Nephron progenitor cell (in vitro differentiated cells): ENCODE measurements at regions not wholly inside any gene's neighbourhood (a gene's known extent, or its start where the extent isn't known, plus 50 kb on each side); places are given as distances from the start of the nearest gene placed in this dataset.

Source experiments
- DNase-seq: peaks from one replicate; pipeline ENCODE4 v3.0.0; 2021
- H3K27ac Mint-ChIP-seq: 2 replicates; pipeline ENCODE4 v1.8.0; 2021; ENCODE audit warnings: mild to moderate bottlenecking, moderate library complexity, mixed read lengths
- H3K27me3 Mint-ChIP-seq: 2 replicates; pipeline ENCODE4 v1.8.0; 2021; ENCODE audit warnings: mild to moderate bottlenecking, low read depth, mixed read lengths; ENCODE audit not compliant: poor library complexity
- H3K36me3 Mint-ChIP-seq: 2 replicates; pipeline ENCODE4 v1.8.0; 2021; ENCODE audit warnings: low read depth, mixed read lengths
- H3K4me1 Mint-ChIP-seq: 2 replicates; pipeline ENCODE4 v1.8.0; 2021; ENCODE audit warnings: mixed read lengths
- H3K4me3 Mint-ChIP-seq: 2 replicates; pipeline ENCODE4 v1.8.0; 2021; ENCODE audit warnings: mild to moderate bottlenecking, moderate library complexity, mixed read lengths
- H3K9me3 Mint-ChIP-seq: 2 replicates; pipeline ENCODE4 v1.8.0; 2021; ENCODE audit warnings: mild to moderate bottlenecking, moderate library complexity, mixed read lengths
- CTCF ChIP-seq: fragments of 200-600 bp; sonication (generic); IDR thresholded peaks from 2 replicates; pipeline ENCODE4 v1.5.0; 2021; ENCODE audit warnings: antibody characterized with exemption

GRCh38 chr9:87073692-87074091 lies 126.4 kb upstream of the GAS1 start:
- H3K9me3 Mint-ChIP-seq, result peaks cover 8% of the 10 kb centered on the region
- TF ChIP-seq CTCF, result no peak
- H3K4me1 Mint-ChIP-seq, result peaks cover 24% of the 10 kb centered on the region
- DNase-seq, result no peak
- H3K4me3 Mint-ChIP-seq, result no peak overlapping the region
- peaks cover 1% of the 10 kb centered on the region for H3K36me3 Mint-ChIP-seq
- peaks cover 4% of the 10 kb centered on the region for H3K27me3 Mint-ChIP-seq
- no peak overlapping the region for H3K27ac Mint-ChIP-seq

- DNase-seq, result no peak
- Mint-ChIP-seq H3K27ac (peak overlapping the region; percentile 32), H3K36me3 (peaks cover 20% of the 10 kb centered on the region), H3K4me3 (no peak overlapping the region), H3K9me3 (peaks cover 27% of the 10 kb centered on the region), H3K4me1 (peaks cover 17% of the 10 kb centered on the region), H3K27me3 (peaks cover under 1% of the 10 kb centered on the region)
- TF ChIP-seq CTCF, result no peak
Observed at GRCh38 chr9:87075537-87075936, 128.2 kb upstream of the GAS1 start.

- no peaks in the 10 kb centered on the region for H3K27me3 Mint-ChIP-seq
- TF ChIP-seq CTCF, result no peak
- H3K36me3 Mint-ChIP-seq, result peaks cover 22% of the 10 kb centered on the region
- H3K4me3 Mint-ChIP-seq, result no peak overlapping the region
- peaks cover 17% of the 10 kb centered on the region for H3K4me1 Mint-ChIP-seq
- peaks cover 34% of the 10 kb centered on the region for H3K9me3 Mint-ChIP-seq
- no peak for DNase-seq
- no peak overlapping the region for H3K27ac Mint-ChIP-seq
Observed at GRCh38 chr9:87076825-87077224, 129.5 kb upstream of the GAS1 start.

- Mint-ChIP-seq H3K36me3 (peaks cover 22% of the 10 kb centered on the region), H3K27ac (no peak overlapping the region), H3K4me3 (no peak overlapping the region), H3K27me3 (no peaks in the 10 kb centered on the region), H3K9me3 (peaks cover 40% of the 10 kb centered on the region), H3K4me1 (peaks cover 8% of the 10 kb centered on the region)
- no peak for TF ChIP-seq CTCF
- DNase-seq, result no peak
Observed at GRCh38 chr9:87077986-87078385, 130.7 kb upstream of the GAS1 start.

- H3K27me3 Mint-ChIP-seq, result peaks cover 2% of the 10 kb centered on the region
- no peak overlapping the region for H3K27ac Mint-ChIP-seq
- TF ChIP-seq CTCF, result no peak
- no peak for DNase-seq
- peaks cover 8% of the 10 kb centered on the region for H3K4me1 Mint-ChIP-seq
- H3K36me3 Mint-ChIP-seq, result peaks cover 22% of the 10 kb centered on the region
- H3K9me3 Mint-ChIP-seq, result peaks cover 41% of the 10 kb centered on the region
- H3K4me3 Mint-ChIP-seq, result no peak overlapping the region
Observed at GRCh38 chr9:87080512-87081264, 133.4 kb upstream of the GAS1 start.

- no peak for DNase-seq
- Mint-ChIP-seq H3K4me1 (peaks cover 16% of the 10 kb centered on the region), H3K27me3 (peaks cover 3% of the 10 kb centered on the region), H3K9me3 (peaks cover 43% of the 10 kb centered on the region), H3K27ac (no peak overlapping the region), H3K36me3 (peaks cover 23% of the 10 kb centered on the region), H3K4me3 (no peak overlapping the region)
- TF ChIP-seq CTCF, result no peak
Observed at GRCh38 chr9:87081503-87081902, 134.2 kb upstream of the GAS1 start.
